HCT116 (cell line): ENCODE measurements at regions not wholly inside any gene's neighbourhood (a gene's known extent, or its start where the extent isn't known, plus 50 kb on each side); places are given as distances from the start of the nearest gene placed in this dataset.

Source experiments
- ATAC-seq: fragments of 200-7000 bp; cut with Tn5 transposase; 2 replicates; pipeline ENCODE4 v1.9.1; 2020; ENCODE audit warnings: mild to moderate bottlenecking, moderate library complexity
- BruUV-seq: library from RNA; stranded (reverse); fragments of 400-500 nt; replicated peaks from 2 replicates; lab custom pipeline; 2021; lab: Mats Ljungman, UMichigan
- CTCF ChIA-PET: fragments of 300-600 bp; sonication (Branson Sonifier 250); formaldehyde crosslinking; loops from one replicate; lab custom pipeline; 2021; ENCODE audit warnings: antibody characterized with exemption; lab: Charles Lee
- POLR2A ChIA-PET: fragments of 300-600, 350-600 bp; sonication (Branson Sonifier 250); formaldehyde crosslinking; loops from one replicate; lab custom pipeline; 2021; ENCODE audit warnings: antibody characterized with exemption; lab: Charles Lee
- RAD21 ChIA-PET, 2 experiments: fragments of 300-600 bp; sonication (Branson Sonifier 250); formaldehyde crosslinking; loops; one replicate each; lab custom pipeline; 2023; ENCODE audit warnings: low total read pairs in 2 of 2; ENCODE audit not compliant: uncharacterized antibody in 2 of 2, unreplicated experiment in 2 of 2, low non-redundant PET in 1 of 2; lab: Charles Lee
- DNase-seq: peaks from one replicate; pipeline ENCODE4 v3.0.0-alpha.2; 2010; ENCODE audit warnings: low read depth, low spot score
- H2AFZ ChIP-seq: fragments of 200-600 bp; shearing (Covaris generic), sonication (generic); 2 replicates; pipeline ENCODE4 v1.6.1; 2017; ENCODE audit warnings: low read depth, mixed run types, mixed read lengths, antibody characterized with exemption, low read length; ENCODE audit not compliant: poor library complexity, severe bottlenecking
- H3K27ac ChIP-seq: 2 replicates; pipeline ENCODE4 v1.5.1; 2012; ENCODE audit warnings: low read depth, low read length
- H3K27me3 ChIP-seq: fragments of 200-600 bp; sonication (generic); 2 replicates; pipeline ENCODE4 v1.6.1; 2016; ENCODE audit warnings: mixed run types, low read length, mixed read lengths; ENCODE audit not compliant: insufficient read depth
- H3K36me3 ChIP-seq, 2 experiments: fragments of 200-500 bp in 1 of 2; fragments of 200-600 bp in 1 of 2; sonication (Bioruptor generic) in 1 of 2; sonication (generic) in 1 of 2; 2 replicates each; pipeline versions ENCODE4 v1.5.1 to v1.6.1; 2014 to 2016; ENCODE audit warnings: low read length in 2 of 2, inconsistent platforms in 1 of 2, mixed read lengths in 1 of 2, mixed run types in 1 of 2; ENCODE audit not compliant: insufficient read depth in 2 of 2, control insufficient read depth in 1 of 2
- H3K4me1 ChIP-seq, 2 experiments: fragments of 200-600 bp in 1 of 2; sonication (generic) in 1 of 2; 2 replicates each; pipeline versions ENCODE4 v1.5.1 to v1.6.1; 2012 to 2017; ENCODE audit warnings: low read length in 2 of 2, inconsistent platforms in 1 of 2, mild to moderate bottlenecking in 1 of 2, mixed read lengths in 1 of 2, mixed run types in 1 of 2, moderate library complexity in 1 of 2; ENCODE audit not compliant: insufficient read depth in 2 of 2, control insufficient read depth in 1 of 2
- H3K4me2 ChIP-seq: fragments of 200-600 bp; sonication (generic); 2 replicates; pipeline ENCODE4 v1.6.1; 2017; ENCODE audit warnings: mixed run types, low read length, mixed read lengths
- H3K4me3 ChIP-seq, 2 experiments: fragments of 200-600 bp in 1 of 2; sonication (generic) in 1 of 2; replicated peaks in 1 of 2; 2 replicates each; pipeline ENCODE4 v1.5.1; 2011 to 2016; ENCODE audit warnings: low read length in 2 of 2, control low read depth in 1 of 2, low read depth in 1 of 2, mild to moderate bottlenecking in 1 of 2, mixed read lengths in 1 of 2, mixed run types in 1 of 2
- H3K79me2 ChIP-seq: fragments of 200-600 bp; sonication (generic); 2 replicates; pipeline ENCODE4 v1.6.1; 2017; ENCODE audit warnings: mild to moderate bottlenecking, mixed run types, low read length, moderate library complexity, mixed read lengths; ENCODE audit not compliant: insufficient read depth
- H3K9ac ChIP-seq: fragments of 200-600 bp; sonication (generic); 2 replicates; pipeline ENCODE4 v1.6.1; 2016; ENCODE audit warnings: low read length, mixed read lengths
- H3K9me2 ChIP-seq: fragments of 200-600 bp; sonication (generic), shearing (Covaris generic); 2 replicates; pipeline ENCODE4 v1.6.1; 2017; ENCODE audit warnings: mixed run types, mild to moderate bottlenecking, moderate library complexity; ENCODE audit not compliant: insufficient read depth
- H3K9me3 ChIP-seq, 2 experiments: fragments of 200-500 bp in 1 of 2; fragments of 200-600 bp in 1 of 2; sonication (Bioruptor generic) in 1 of 2; sonication (generic) in 1 of 2; 2 replicates each; pipeline ENCODE4 v1.6.1; 2014 to 2017; ENCODE audit warnings: low read length in 2 of 2, mixed read lengths in 2 of 2, inconsistent platforms in 1 of 2, low read depth in 1 of 2, mild to moderate bottlenecking in 1 of 2, mixed run types in 1 of 2, moderate library complexity in 1 of 2; ENCODE audit not compliant: control insufficient read depth in 1 of 2, insufficient read depth in 1 of 2
- H4K20me1 ChIP-seq: fragments of 200-600 bp; sonication (generic), shearing (Covaris generic); 2 replicates; pipeline ENCODE4 v1.6.1; 2017; ENCODE audit warnings: mixed run types, mild to moderate bottlenecking, moderate library complexity; ENCODE audit not compliant: insufficient read depth
- CBX3 ChIP-seq: IDR thresholded peaks from 2 replicates; pipeline ENCODE4 v1.6.1; 2012; ENCODE audit warnings: low read depth
- EGR1 ChIP-seq: IDR thresholded peaks from 2 replicates; pipeline ENCODE4 v1.6.1; 2012; ENCODE audit warnings: low read depth
- ELF1 ChIP-seq: IDR thresholded peaks from 2 replicates; pipeline ENCODE4 v1.6.1; 2012; ENCODE audit warnings: low read depth, borderline replicate concordance
- EZH2 ChIP-seq: fragments of 200-600 bp; sonication (generic); IDR thresholded peaks from 2 replicates; pipeline ENCODE4 v1.6.1; 2017; ENCODE audit warnings: antibody characterized with exemption, mixed run types
- EZH2phosphoT487 ChIP-seq: fragments of 200-600 bp; IDR thresholded peaks from 2 replicates; pipeline ENCODE4 v1.6.1; 2018; ENCODE audit warnings: antibody characterized with exemption, borderline replicate concordance
- RAD21 ChIP-seq: IDR thresholded peaks from 2 replicates; pipeline ENCODE4 v1.6.1; 2012; ENCODE audit warnings: low read depth, mild to moderate bottlenecking
- REST ChIP-seq: IDR thresholded peaks from 2 replicates; pipeline ENCODE4 v1.6.1; 2012; ENCODE audit warnings: low read depth
- TCF7L2 ChIP-seq: IDR thresholded peaks from 2 replicates; pipeline ENCODE4 v1.7.0; 2011; ENCODE audit warnings: borderline replicate concordance, inconsistent platforms; ENCODE audit not compliant: insufficient read depth, insufficient read length; ENCODE audit errors: extremely low read depth
- YY1 ChIP-seq: IDR thresholded peaks from 2 replicates; pipeline ENCODE4 v1.6.1; 2011; ENCODE audit warnings: low read length, low read depth, moderate library complexity, mild to moderate bottlenecking; ENCODE audit not compliant: insufficient replicate concordance; ENCODE audit errors: extremely low read depth
- intact Hi-C: fragments of 100-400 bp; cut with micrococcal nuclease; formaldehyde crosslinking; loops from 2 replicates; pipeline ENCODE4 v1.10.0; 2022
- TF ChIP-seq, protein P1 (sequence below), 3 experiments: fragments of 200-600 bp in 1 of 3; sonication (generic) in 1 of 3; IDR thresholded peaks in 2 of 3; conservative IDR thresholded peaks in 1 of 3; 2 replicates each; pipeline ENCODE4 v1.5.1; 2012 to 2017; ENCODE audit warnings: low read depth in 2 of 3, low read length in 2 of 3, antibody characterized with exemption in 1 of 3, borderline replicate concordance in 1 of 3, control low read depth in 1 of 3, mild to moderate bottlenecking in 1 of 3, mixed read lengths in 1 of 3, mixed run types in 1 of 3, moderate library complexity in 1 of 3; ENCODE audit not compliant: insufficient read depth in 1 of 3
- TF ChIP-seq, protein P2 (sequence below): IDR thresholded peaks from 2 replicates; pipeline ENCODE4 v1.6.1; 2012

DNA sequence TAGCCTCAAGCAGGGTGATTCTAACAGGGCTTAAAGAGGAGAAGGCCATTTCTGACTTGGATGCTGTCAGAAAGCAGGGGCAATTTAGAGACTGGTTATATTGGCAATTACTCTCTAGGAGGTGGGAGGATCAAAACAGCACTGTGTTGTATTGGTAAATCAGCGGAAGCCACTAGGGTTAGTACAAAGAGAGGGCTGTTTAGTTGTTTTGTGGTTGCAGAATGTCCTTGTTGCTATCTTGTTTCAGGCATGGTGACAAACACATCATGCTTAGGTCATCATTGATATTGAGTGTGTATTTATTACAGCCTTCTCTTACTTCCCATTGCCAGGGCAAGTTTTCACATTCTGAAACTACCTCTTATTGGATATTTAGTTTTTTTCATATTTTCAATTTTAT lies 165.3 kb downstream of the TAF11L14 start (continued):
- TF ChIP-seq REST, result no peak
- no peak for TF ChIP-seq EZH2
- TF ChIP-seq, protein P1, sequence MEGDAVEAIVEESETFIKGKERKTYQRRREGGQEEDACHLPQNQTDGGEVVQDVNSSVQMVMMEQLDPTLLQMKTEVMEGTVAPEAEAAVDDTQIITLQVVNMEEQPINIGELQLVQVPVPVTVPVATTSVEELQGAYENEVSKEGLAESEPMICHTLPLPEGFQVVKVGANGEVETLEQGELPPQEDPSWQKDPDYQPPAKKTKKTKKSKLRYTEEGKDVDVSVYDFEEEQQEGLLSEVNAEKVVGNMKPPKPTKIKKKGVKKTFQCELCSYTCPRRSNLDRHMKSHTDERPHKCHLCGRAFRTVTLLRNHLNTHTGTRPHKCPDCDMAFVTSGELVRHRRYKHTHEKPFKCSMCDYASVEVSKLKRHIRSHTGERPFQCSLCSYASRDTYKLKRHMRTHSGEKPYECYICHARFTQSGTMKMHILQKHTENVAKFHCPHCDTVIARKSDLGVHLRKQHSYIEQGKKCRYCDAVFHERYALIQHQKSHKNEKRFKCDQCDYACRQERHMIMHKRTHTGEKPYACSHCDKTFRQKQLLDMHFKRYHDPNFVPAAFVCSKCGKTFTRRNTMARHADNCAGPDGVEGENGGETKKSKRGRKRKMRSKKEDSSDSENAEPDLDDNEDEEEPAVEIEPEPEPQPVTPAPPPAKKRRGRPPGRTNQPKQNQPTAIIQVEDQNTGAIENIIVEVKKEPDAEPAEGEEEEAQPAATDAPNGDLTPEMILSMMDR (IDR thresholded peaks at IDR 0.05 in 2 of 3, conservative IDR thresholded peaks at IDR 0.05 in 1 of 3; ENCODE audit: borderline replicate concordance in 1 of 3, insufficient read depth in 1 of 3, low read depth in 2 of 3, low read length in 2 of 3), result no peak
- TF ChIP-seq, all 23 proteins: peak for 0

GRCh38 chr5:17801595-17801994 lies 167.3 kb downstream of the TAF11L14 start:
- H3K9ac ChIP-seq, result no peak overlapping the region
- H2AFZ ChIP-seq, result no peak overlapping the region
- H4K20me1 ChIP-seq, result no peaks in the 10 kb centered on the region
- H3K36me3 ChIP-seq, result no peaks in the 10 kb centered on the region
- ChIA-PET CTCF (no interaction called here), POLR2A (no interaction called here), RAD21 (no interaction called here)
- no peaks in the 10 kb centered on the region; a peak in 1 of 4 replicates for H3K4me1 ChIP-seq
- intact Hi-C loops, result no loop called here
- H3K79me2 ChIP-seq, result no peaks in the 10 kb centered on the region
- peaks cover 7 to 12% of the 10 kb centered on the region in 2 experiments; a peak in 2 of 4 replicates for H3K9me3 ChIP-seq
- no TSS peak for BruUV-seq
- H3K27ac ChIP-seq, result no peak overlapping the region
- no peak overlapping the region for H3K4me2 ChIP-seq
- no peaks in the 10 kb centered on the region for H3K9me2 ChIP-seq
- ATAC-seq (no peak), DNase-seq (no peak)
- H3K4me3 ChIP-seq, result no peak overlapping the region
- no peaks in the 10 kb centered on the region for H3K27me3 ChIP-seq
- TF ChIP-seq CBX3 (no peak), ELF1 (no peak), EZH2phosphoT487 (no peak), REST (no peak), EGR1 (no peak), RAD21 (no peak), TCF7L2 (no peak), YY1 (no peak), EZH2 (no peak)
- TF ChIP-seq, protein P1 (IDR thresholded peaks at IDR 0.05 in 2 of 3, conservative IDR thresholded peaks at IDR 0.05 in 1 of 3; ENCODE audit: borderline replicate concordance in 1 of 3, insufficient read depth in 1 of 3, low read depth in 2 of 3, low read length in 2 of 3), result no peak
- TF ChIP-seq, protein P2, sequence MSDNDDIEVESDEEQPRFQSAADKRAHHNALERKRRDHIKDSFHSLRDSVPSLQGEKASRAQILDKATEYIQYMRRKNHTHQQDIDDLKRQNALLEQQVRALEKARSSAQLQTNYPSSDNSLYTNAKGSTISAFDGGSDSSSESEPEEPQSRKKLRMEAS, result no peak
